ENCODE measurements at regions not wholly inside any gene's neighbourhood (a gene's known extent, or its start where the extent isn't known, plus 50 kb on each side); places are given as distances from the start of the nearest gene placed in this dataset.

DNA sequence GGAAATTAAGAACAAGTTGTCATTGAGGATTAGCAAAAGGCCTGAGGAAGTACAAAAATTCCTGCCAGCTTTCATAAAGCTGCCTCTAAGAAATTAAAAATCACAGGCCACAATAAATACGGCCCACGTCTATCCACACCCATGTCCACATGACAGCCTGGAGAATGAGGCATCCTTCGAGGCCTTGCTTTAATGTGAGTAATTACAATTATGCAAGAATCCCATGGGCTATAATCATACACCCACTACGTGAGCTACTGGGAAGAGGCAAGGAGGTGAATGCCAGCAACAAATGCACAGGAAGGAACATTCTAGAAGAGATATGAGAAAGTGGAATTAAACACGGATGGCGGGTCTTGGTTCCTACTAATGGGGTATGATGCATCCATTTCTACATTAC is 65.4 kb upstream of the ZFHX3 start:
- DNase-seq (no peak), ATAC-seq (peak in 3 of 4 donors; percentile 22 to 73 (median 33))
- Histone ChIP-seq H3K4me3 (no peak overlapping the region), H3K27ac (no peak overlapping the region), H3K9me3 (no peaks in the 10 kb centered on the region), H3K36me3 (no peaks in the 10 kb centered on the region), H3K4me1 (no peaks in the 10 kb centered on the region), H3K27me3 (no peaks in the 10 kb centered on the region)
- WGBS (ENCODE audit: insufficient coverage, low coverage, low lambda C conversion rate, missing lambda C conversion rate) = 69% methylated on average over 5 of the region's 6 CpGs
- TF ChIP-seq POLR2A (IDR thresholded peaks at IDR 0.05) (no peak), CTCF (IDR thresholded peaks at IDR 0.05) (no peak)
- intact Hi-C loops (cut with DNase I) = no loop called here

DNA sequence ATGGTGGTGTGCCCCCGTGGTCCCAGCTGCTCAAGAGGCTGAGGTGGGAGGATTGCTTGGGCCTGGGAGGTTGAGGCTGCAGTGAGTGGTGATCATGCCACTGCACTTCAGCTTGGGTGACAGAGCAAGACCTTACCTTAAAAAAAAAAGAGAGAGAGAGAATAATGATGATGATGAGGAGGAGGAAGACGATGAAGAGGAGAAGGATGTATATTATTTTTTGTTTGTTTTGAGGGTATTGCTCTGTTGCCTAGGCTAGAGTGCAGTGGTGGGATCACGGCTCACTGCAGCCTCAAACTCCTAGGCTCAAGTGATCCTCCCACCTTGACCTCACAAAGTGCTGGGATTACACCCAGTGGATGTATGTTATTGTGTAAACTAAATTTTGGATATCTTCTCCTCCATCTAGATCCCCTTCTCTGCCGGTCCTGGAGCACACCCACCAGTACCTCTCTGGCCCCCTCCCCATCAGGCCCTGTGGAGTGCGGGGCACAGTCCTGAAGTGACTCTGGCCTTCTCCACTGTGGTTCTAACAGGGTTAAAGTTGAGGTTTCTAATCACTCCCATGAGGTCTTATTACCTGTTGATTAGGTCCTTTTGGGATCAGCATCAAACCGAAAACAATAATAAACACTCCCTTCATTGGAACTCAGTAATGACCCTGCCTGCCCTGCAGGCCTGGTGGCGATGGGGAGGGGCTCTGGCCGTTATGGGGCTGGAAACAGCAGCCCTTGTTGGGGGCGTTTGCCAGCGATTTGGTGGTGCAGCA is 60.5 kb upstream of the ZFHX3 start:
- no peak overlapping the region for H3K4me3 ChIP-seq
- no peaks in the 10 kb centered on the region for H3K27me3 ChIP-seq
- no peaks in the 10 kb centered on the region for H3K9me3 ChIP-seq
- 74% methylated on average over 8 of the region's 10 CpGs for WGBS (ENCODE audit: insufficient coverage, low coverage, low lambda C conversion rate, missing lambda C conversion rate)
- ATAC-seq = no peak
- intact Hi-C loops (cut with DNase I) = no loop called here
- TF ChIP-seq CTCF (IDR thresholded peaks at IDR 0.05) (no peak), POLR2A (IDR thresholded peaks at IDR 0.05) (no peak)
- no peaks in the 10 kb centered on the region for H3K36me3 ChIP-seq
- H3K4me1 ChIP-seq = no peaks in the 10 kb centered on the region
- no peak overlapping the region for H3K27ac ChIP-seq
- DNase-seq = no peak

DNA sequence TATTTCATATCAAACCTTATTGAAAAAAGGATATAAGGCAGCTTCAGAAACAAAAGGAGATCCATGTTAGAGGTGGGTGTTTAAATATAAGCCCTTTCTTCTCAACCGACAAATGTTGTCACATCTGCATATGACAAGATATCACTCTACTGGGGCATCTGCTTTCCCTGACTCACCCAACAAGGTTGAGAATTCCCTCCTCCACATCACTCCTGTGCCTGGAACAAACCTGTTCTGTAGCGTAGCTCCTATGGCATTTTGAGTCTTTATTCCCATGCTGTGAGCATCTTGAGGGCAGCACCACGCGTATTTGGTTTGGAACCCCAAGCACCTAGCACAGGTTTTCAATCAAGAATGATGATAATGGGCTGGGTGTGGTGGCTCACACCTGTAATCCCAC is 59.4 kb upstream of the ZFHX3 start:
- TF ChIP-seq POLR2A (IDR thresholded peaks at IDR 0.05) = no peak
- no peak for TF ChIP-seq CTCF (IDR thresholded peaks at IDR 0.05)
- intact Hi-C loops (cut with DNase I) = no loop called here
- Histone ChIP-seq H3K27me3 (no peaks in the 10 kb centered on the region), H3K4me3 (no peak overlapping the region), H3K4me1 (no peaks in the 10 kb centered on the region), H3K36me3 (no peaks in the 10 kb centered on the region), H3K27ac (no peak overlapping the region), H3K9me3 (no peaks in the 10 kb centered on the region)
- WGBS (ENCODE audit: insufficient coverage, low coverage, low lambda C conversion rate, missing lambda C conversion rate) = 96% methylated on average over 4 of the region's 4 CpGs
- no peak for ATAC-seq
- no peak for DNase-seq

DNA sequence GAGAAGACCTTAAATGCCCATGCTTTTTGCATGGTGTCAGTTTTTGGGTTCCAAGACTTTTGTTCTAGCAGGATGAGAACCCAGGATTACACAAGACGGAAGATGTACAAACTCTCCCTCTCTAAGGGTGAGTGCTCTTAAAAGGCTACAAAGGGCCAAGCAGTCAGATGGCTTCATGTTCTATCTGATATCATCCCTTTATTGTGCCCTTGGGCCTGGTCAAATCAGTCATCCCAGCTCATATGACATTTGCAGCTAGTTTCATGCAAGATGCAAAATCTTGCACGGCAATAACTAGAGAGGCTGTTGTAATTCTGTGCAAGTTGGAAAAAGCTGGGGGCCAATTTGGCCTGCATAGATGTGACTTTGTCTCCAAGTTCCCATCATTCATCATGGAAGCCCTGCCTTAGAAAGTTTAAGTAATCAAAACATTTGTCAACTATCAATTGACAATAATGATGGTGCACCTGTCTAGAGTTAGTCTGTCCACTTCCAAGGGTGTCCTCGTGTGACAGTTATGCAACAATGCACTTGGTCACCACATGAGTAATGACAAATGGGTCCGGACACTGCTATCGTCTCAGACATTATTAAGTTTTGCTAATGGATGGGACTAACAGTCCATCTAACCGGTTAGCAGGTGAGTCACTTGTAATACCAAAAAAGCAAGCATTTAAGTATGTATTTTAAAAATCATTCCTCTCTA is 58.6 kb upstream of the ZFHX3 start:
- no peak for ATAC-seq
- no peaks in the 10 kb centered on the region for H3K36me3 ChIP-seq
- intact Hi-C loops (cut with DNase I) = no loop called here
- no peaks in the 10 kb centered on the region for H3K27me3 ChIP-seq
- DNase-seq = no peak
- no peak overlapping the region for H3K27ac ChIP-seq
- no peaks in the 10 kb centered on the region for H3K4me1 ChIP-seq
- no peak for TF ChIP-seq CTCF (IDR thresholded peaks at IDR 0.05)
- TF ChIP-seq POLR2A (IDR thresholded peaks at IDR 0.05) = no peak
- no peak overlapping the region for H3K4me3 ChIP-seq
- H3K9me3 ChIP-seq = no peaks in the 10 kb centered on the region
- 83% methylated on average over 6 of the region's 6 CpGs for WGBS (ENCODE audit: insufficient coverage, low coverage, low lambda C conversion rate, missing lambda C conversion rate)

All from right lobe of liver (tissue), 6 donors.